GM12878 (cell line): ENCODE measurements at regions not wholly inside any gene's neighbourhood (a gene's known extent, or its start where the extent isn't known, plus 50 kb on each side); places are given as distances from the start of the nearest gene placed in this dataset.

Experiments
- ATAC-seq: fragments of 200-7000 bp; cut with Tn5 transposase; 3 replicates; pipeline ENCODE4 v1.9.1; 2020; ENCODE audit warnings: mild to moderate bottlenecking, moderate library complexity
- BruUV-seq: library from RNA; stranded (reverse); fragments of 400-500 nt; replicated peaks from 2 replicates; lab custom pipeline; 2021; lab: Mats Ljungman, UMichigan
- CTCF ChIA-PET: fragments of 300-600 bp; sonication (Branson Sonifier 250); formaldehyde crosslinking; extraction: SDS; loops from one replicate; lab custom pipeline; 2021; ENCODE audit warnings: inconsistent platforms; lab: Yijun Ruan, JAX
- POLR2A ChIA-PET: fragments of 350-600 bp; formaldehyde crosslinking; extraction: SDS; loops from one replicate; lab custom pipeline; 2021; ENCODE audit warnings: inconsistent platforms; lab: Charles Lee
- RAD21 ChIA-PET: fragments of 300-600 bp; sonication (Branson Sonifier 250); formaldehyde crosslinking; loops from one replicate; lab custom pipeline; 2023; ENCODE audit warnings: antibody characterized with exemption; ENCODE audit not compliant: unreplicated experiment; lab: Charles Lee
- SMC1A ChIA-PET: fragments of 300-600 bp; sonication (Branson Sonifier 250); formaldehyde crosslinking; loops from one replicate; lab custom pipeline; 2023; ENCODE audit not compliant: unreplicated experiment, uncharacterized antibody; lab: Charles Lee
- DNase-seq: peaks from one replicate; pipeline ENCODE4 v3.0.0-alpha.2; 2011; ENCODE audit warnings: low read depth, low spot score
- FAIRE-seq: peaks from 3 replicates; lab custom pipeline; 2011; peaks lifted over from hg19 to GRCh38; lab: Jason Lieb, UNC
- H2AFZ ChIP-seq: 2 replicates; pipeline ENCODE4 v1.6.0; 2011; ENCODE audit warnings: low read depth, low read length, control low read depth; ENCODE audit not compliant: control insufficient read depth
- H3K27ac ChIP-seq: 2 replicates; pipeline ENCODE4 v1.5.1; 2011; ENCODE audit warnings: control low read depth; ENCODE audit not compliant: control insufficient read depth, insufficient read depth
- H3K27me3 ChIP-seq, 2 experiments: replicated peaks in 1 of 2; 2 replicates each; pipeline versions ENCODE4 v1.6.0 to v1.6.1; 2011; ENCODE audit warnings: low read length in 1 of 2; ENCODE audit not compliant: control insufficient read depth in 2 of 2, insufficient read depth in 2 of 2
- H3K36me3 ChIP-seq, 2 experiments: 2 replicates each; pipeline ENCODE4 v1.5.1; 2011; ENCODE audit warnings: low read length in 1 of 2; ENCODE audit not compliant: control insufficient read depth in 2 of 2, insufficient read depth in 2 of 2
- H3K4me1 ChIP-seq: 2 replicates; pipeline ENCODE4 v1.6.1; 2011; ENCODE audit warnings: mild to moderate bottlenecking, low read length, moderate library complexity, mixed read lengths; ENCODE audit not compliant: control insufficient read depth, insufficient read depth
- H3K4me2 ChIP-seq: 2 replicates; pipeline ENCODE4 v1.6.0; 2011; ENCODE audit warnings: control low read depth; ENCODE audit not compliant: control insufficient read depth, insufficient read depth
- H3K4me3 ChIP-seq: fragments of 200-600 bp; sonication (generic); 2 replicates; pipeline ENCODE4 v1.5.1; 2016
- H3K79me2 ChIP-seq: 2 replicates; pipeline ENCODE4 v1.6.0; 2011; ENCODE audit warnings: low read length; ENCODE audit not compliant: control insufficient read depth, insufficient read depth
- H3K9ac ChIP-seq: 2 replicates; pipeline ENCODE4 v1.8.0; 2011; ENCODE audit warnings: low read length, control low read depth, mixed read lengths; ENCODE audit not compliant: control insufficient read depth, insufficient read depth
- H3K9me3 ChIP-seq: replicated peaks from 3 replicates; pipeline ENCODE4 v1.5.1; 2011; ENCODE audit warnings: mild to moderate bottlenecking, low read length; ENCODE audit not compliant: control insufficient read depth, insufficient read depth
- H4K20me1 ChIP-seq: 2 replicates; pipeline ENCODE4 v1.6.0; 2011; ENCODE audit not compliant: control insufficient read depth, insufficient read depth
- CEBPB ChIP-seq, 2 experiments: fragments of 150-350 bp in 1 of 2; IDR thresholded peaks; 2 replicates each; pipeline ENCODE4 v1.6.1; 2012 to 2014; ENCODE audit warnings: low read depth in 2 of 2, low read length in 2 of 2, borderline replicate concordance in 1 of 2, inconsistent platforms in 1 of 2
- EP300 ChIP-seq, 2 experiments: fragments of 150-350 bp in 1 of 2; IDR thresholded peaks; 2 replicates each; pipeline ENCODE4 v1.6.1; 2011 to 2012; ENCODE audit warnings: low read depth in 2 of 2, low read length in 2 of 2, borderline replicate concordance in 1 of 2, improper control_type of control experiment in 1 of 2, inconsistent platforms in 1 of 2; ENCODE audit not compliant: control insufficient read depth in 1 of 2
- IKZF1 ChIP-seq: fragments of 450-650 bp; conservative IDR thresholded peaks from 2 replicates; pipeline ENCODE4 v1.6.1; 2017; ENCODE audit warnings: antibody characterized with exemption, mild to moderate bottlenecking
- JUND ChIP-seq: IDR thresholded peaks from 2 replicates; pipeline ENCODE4 v1.6.1; 2012; ENCODE audit warnings: low read depth, mild to moderate bottlenecking, low read length, improper control_type of control experiment, moderate library complexity
- POU2F2 ChIP-seq: IDR thresholded peaks from 3 replicates; pipeline ENCODE4 v1.6.1; 2011; ENCODE audit warnings: low read depth, mild to moderate bottlenecking, low read length, borderline replicate concordance
- RAD21 ChIP-seq: IDR thresholded peaks from 2 replicates; pipeline ENCODE4 v1.6.1; 2011; ENCODE audit warnings: mild to moderate bottlenecking, low read depth, low read length, moderate library complexity; ENCODE audit not compliant: insufficient read depth
- SIX5 ChIP-seq: IDR thresholded peaks from 2 replicates; pipeline ENCODE4 v1.6.1; 2011; ENCODE audit warnings: mild to moderate bottlenecking, low read depth, low read length, moderate library complexity; ENCODE audit not compliant: severe bottlenecking
- YY1 ChIP-seq: IDR thresholded peaks from 2 replicates; pipeline ENCODE4 v1.6.1; 2011; ENCODE audit warnings: low read depth, mild to moderate bottlenecking, low read length
- ZNF24 ChIP-seq: fragments of 450-650 bp; IDR thresholded peaks from 2 replicates; pipeline ENCODE4 v1.6.1; 2017; ENCODE audit warnings: antibody characterized with exemption, mild to moderate bottlenecking
- WGBS: methylation state at CpG from one replicate; pipeline ENCODE4 v1.1.6; 2016; ENCODE audit warnings: low lambda C conversion rate; ENCODE audit not compliant: insufficient replicate concordance, insufficient coverage; ENCODE audit errors: missing lambda C conversion rate; 5-methylcytosine and 5-hydroxymethylcytosine counted together
- in situ Hi-C: fragments of 300-500 bp; cut with MboI; formaldehyde crosslinking; loops from 9 replicates; pipeline ENCODE4 v1.14.3; 2018; ENCODE audit warnings: mixed read lengths
- intact Hi-C: fragments of 100-400 bp; cut with micrococcal nuclease; formaldehyde crosslinking; loops from one replicate; pipeline ENCODE4 v1.14.2; 2022; ENCODE audit not compliant: unreplicated experiment
- TF ChIP-seq, protein P1 (sequence below): IDR thresholded peaks from 2 replicates; pipeline ENCODE4 v1.6.1; 2012; ENCODE audit warnings: improper control_type of control experiment, low read depth, low read length; ENCODE audit not compliant: insufficient replicate concordance
- TF ChIP-seq, protein P2 (sequence below): IDR thresholded peaks from 2 replicates; pipeline ENCODE4 v1.6.1; 2012; ENCODE audit warnings: low read depth, low read length, improper control_type of control experiment
- TF ChIP-seq, protein P3 (sequence below): fragments of 450-650 bp; formaldehyde crosslinking; IDR thresholded peaks from 2 replicates; pipeline ENCODE4 v1.5.0; 2022; ENCODE audit warnings: mild to moderate bottlenecking, missing genetic modification characterization
- TF ChIP-seq, protein P4 (sequence below): IDR thresholded peaks from 2 replicates; pipeline ENCODE4 v1.6.1; 2012; ENCODE audit warnings: low read depth, low read length, improper control_type of control experiment

DNA sequence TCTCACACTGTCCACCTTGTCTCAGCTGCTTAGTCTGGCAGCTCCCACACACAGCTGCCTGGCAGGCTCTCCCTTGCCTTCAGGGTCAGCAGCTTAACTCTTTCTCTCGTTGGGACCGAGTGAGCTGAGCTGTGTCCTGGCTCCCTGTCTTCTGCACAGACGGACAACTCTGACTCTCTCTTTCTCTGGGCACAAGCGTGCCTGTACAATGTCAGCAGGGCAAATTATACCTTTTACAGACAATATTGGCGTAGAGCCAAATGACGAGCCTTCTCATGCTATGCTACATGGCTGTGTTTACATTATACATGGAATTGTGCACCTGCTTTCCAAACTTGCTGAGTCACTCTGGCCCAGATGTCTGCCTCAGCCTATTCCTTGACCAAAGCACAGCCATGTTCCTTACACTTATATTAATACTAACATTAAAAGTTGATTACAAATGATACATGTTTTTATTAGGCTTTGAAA lies 188.6 kb downstream of the CYLC2 start:
- no peaks in the 10 kb centered on the region for H3K4me1 ChIP-seq
- H3K79me2 ChIP-seq, result no peaks in the 10 kb centered on the region
- intact Hi-C loops, result no loop called here
- H4K20me1 ChIP-seq, result no peaks in the 10 kb centered on the region
- H3K4me3 ChIP-seq, result no peak overlapping the region
- H3K36me3 ChIP-seq, result no peaks in the 10 kb centered on the region
- H2AFZ ChIP-seq, result no peak overlapping the region
- H3K9ac ChIP-seq, result no peak overlapping the region
- BruUV-seq, result no TSS peak
- no peak for ATAC-seq
- in situ Hi-C loops, result no loop called here
- SMC1A ChIA-PET, result no interaction called here
- 14% methylated on average over 6 of the region's 6 CpGs for WGBS
- POLR2A ChIA-PET, result no interaction called here
- RAD21 ChIA-PET, result no interaction called here
- CTCF ChIA-PET, result interaction anchor here (1.5 kb wide), 1 partner anchor 13 kb away, joined by 3 read pairs; no protein-coding TSS in a partner anchor
- no peak for FAIRE-seq
- H3K27me3 ChIP-seq, result no peaks in the 10 kb centered on the region
- no peak overlapping the region for H3K27ac ChIP-seq
- DNase-seq, result no peak
- H3K9me3 ChIP-seq, result no peaks in the 10 kb centered on the region
- H3K4me2 ChIP-seq, result no peak overlapping the region
- TF ChIP-seq, protein P1, sequence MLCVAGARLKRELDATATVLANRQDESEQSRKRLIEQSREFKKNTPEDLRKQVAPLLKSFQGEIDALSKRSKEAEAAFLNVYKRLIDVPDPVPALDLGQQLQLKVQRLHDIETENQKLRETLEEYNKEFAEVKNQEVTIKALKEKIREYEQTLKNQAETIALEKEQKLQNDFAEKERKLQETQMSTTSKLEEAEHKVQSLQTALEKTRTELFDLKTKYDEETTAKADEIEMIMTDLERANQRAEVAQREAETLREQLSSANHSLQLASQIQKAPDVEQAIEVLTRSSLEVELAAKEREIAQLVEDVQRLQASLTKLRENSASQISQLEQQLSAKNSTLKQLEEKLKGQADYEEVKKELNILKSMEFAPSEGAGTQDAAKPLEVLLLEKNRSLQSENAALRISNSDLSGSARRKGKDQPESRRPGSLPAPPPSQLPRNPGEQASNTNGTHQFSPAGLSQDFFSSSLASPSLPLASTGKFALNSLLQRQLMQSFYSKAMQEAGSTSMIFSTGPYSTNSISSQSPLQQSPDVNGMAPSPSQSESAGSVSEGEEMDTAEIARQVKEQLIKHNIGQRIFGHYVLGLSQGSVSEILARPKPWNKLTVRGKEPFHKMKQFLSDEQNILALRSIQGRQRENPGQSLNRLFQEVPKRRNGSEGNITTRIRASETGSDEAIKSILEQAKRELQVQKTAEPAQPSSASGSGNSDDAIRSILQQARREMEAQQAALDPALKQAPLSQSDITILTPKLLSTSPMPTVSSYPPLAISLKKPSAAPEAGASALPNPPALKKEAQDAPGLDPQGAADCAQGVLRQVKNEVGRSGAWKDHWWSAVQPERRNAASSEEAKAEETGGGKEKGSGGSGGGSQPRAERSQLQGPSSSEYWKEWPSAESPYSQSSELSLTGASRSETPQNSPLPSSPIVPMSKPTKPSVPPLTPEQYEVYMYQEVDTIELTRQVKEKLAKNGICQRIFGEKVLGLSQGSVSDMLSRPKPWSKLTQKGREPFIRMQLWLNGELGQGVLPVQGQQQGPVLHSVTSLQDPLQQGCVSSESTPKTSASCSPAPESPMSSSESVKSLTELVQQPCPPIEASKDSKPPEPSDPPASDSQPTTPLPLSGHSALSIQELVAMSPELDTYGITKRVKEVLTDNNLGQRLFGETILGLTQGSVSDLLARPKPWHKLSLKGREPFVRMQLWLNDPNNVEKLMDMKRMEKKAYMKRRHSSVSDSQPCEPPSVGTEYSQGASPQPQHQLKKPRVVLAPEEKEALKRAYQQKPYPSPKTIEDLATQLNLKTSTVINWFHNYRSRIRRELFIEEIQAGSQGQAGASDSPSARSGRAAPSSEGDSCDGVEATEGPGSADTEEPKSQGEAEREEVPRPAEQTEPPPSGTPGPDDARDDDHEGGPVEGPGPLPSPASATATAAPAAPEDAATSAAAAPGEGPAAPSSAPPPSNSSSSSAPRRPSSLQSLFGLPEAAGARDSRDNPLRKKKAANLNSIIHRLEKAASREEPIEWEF, result no peak
- TF ChIP-seq ZNF24, result no peak
- TF ChIP-seq EP300 (IDR thresholded peaks at IDR 0.05; ENCODE audit: borderline replicate concordance in 1 of 2, control insufficient read depth in 1 of 2, low read depth in 2 of 2, low read length in 2 of 2), result no peak
- TF ChIP-seq JUND, result no peak
- no peak for TF ChIP-seq RAD21
- no peak for TF ChIP-seq YY1
- no peak for TF ChIP-seq IKZF1
- no peak for TF ChIP-seq CEBPB (IDR thresholded peaks at IDR 0.05; ENCODE audit: borderline replicate concordance in 1 of 2, low read depth in 2 of 2, low read length in 2 of 2)
- no peak for TF ChIP-seq POU2F2
- no peak for TF ChIP-seq SIX5
- TF ChIP-seq, protein P2, sequence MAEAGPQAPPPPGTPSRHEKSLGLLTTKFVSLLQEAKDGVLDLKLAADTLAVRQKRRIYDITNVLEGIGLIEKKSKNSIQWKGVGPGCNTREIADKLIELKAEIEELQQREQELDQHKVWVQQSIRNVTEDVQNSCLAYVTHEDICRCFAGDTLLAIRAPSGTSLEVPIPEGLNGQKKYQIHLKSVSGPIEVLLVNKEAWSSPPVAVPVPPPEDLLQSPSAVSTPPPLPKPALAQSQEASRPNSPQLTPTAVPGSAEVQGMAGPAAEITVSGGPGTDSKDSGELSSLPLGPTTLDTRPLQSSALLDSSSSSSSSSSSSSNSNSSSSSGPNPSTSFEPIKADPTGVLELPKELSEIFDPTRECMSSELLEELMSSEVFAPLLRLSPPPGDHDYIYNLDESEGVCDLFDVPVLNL, result no peak
- TF ChIP-seq, protein P3, sequence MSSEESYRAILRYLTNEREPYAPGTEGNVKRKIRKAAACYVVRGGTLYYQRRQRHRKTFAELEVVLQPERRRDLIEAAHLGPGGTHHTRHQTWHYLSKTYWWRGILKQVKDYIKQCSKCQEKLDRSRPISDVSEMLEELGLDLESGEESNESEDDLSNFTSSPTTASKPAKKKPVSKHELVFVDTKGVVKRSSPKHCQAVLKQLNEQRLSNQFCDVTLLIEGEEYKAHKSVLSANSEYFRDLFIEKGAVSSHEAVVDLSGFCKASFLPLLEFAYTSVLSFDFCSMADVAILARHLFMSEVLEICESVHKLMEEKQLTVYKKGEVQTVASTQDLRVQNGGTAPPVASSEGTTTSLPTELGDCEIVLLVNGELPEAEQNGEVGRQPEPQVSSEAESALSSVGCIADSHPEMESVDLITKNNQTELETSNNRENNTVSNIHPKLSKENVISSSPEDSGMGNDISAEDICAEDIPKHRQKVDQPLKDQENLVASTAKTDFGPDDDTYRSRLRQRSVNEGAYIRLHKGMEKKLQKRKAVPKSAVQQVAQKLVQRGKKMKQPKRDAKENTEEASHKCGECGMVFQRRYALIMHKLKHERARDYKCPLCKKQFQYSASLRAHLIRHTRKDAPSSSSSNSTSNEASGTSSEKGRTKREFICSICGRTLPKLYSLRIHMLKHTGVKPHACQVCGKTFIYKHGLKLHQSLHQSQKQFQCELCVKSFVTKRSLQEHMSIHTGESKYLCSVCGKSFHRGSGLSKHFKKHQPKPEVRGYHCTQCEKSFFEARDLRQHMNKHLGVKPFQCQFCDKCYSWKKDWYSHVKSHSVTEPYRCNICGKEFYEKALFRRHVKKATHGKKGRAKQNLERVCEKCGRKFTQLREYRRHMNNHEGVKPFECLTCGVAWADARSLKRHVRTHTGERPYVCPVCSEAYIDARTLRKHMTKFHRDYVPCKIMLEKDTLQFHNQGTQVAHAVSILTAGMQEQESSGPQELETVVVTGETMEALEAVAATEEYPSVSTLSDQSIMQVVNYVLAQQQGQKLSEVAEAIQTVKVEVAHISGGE (CRISPR knock-in tag), result no peak
- TF ChIP-seq, protein P4, sequence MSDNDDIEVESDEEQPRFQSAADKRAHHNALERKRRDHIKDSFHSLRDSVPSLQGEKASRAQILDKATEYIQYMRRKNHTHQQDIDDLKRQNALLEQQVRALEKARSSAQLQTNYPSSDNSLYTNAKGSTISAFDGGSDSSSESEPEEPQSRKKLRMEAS, result no peak
